K562 (cell line): ENCODE measurements at regions not wholly inside any gene's neighbourhood (a gene's known extent, or its start where the extent isn't known, plus 50 kb on each side); places are given as distances from the start of the nearest gene placed in this dataset.

Source experiments
- ARID2 ChIP-seq: fragments of 450-650 bp; IDR thresholded peaks from 2 replicates; pipeline ENCODE4 v1.6.1; 2017; ENCODE audit warnings: antibody characterized with exemption, mild to moderate bottlenecking
- ATF1 ChIP-seq, 2 experiments: fragments of 450-650 bp in 1 of 2; IDR thresholded peaks; 2 replicates each; pipeline ENCODE4 v1.6.1; 2016; ENCODE audit warnings: missing compliant biosample characterization in 1 of 2, missing genetic modification characterization in 1 of 2
- CBX3 ChIP-seq, 2 experiments: IDR thresholded peaks; 1 replicate in 1 of 2; 2 replicates in 1 of 2; pipeline ENCODE4 v1.6.1; 2012; ENCODE audit warnings: inconsistent platforms in 2 of 2, low read length in 2 of 2, borderline replicate concordance in 1 of 2, control low read depth in 1 of 2
- CC2D1A ChIP-seq: fragments of 450-650 bp; IDR thresholded peaks from 2 replicates; pipeline ENCODE4 v1.6.1; 2017; ENCODE audit warnings: mild to moderate bottlenecking
- CHAMP1 ChIP-seq: fragments of 450-650 bp; IDR thresholded peaks from 2 replicates; pipeline ENCODE4 v1.6.1; 2016; ENCODE audit warnings: mild to moderate bottlenecking
- CREM ChIP-seq: IDR thresholded peaks from 2 replicates; pipeline ENCODE4 v1.6.1; 2014; ENCODE audit warnings: antibody characterized with exemption, low read depth
- ESRRA ChIP-seq: fragments of 450-650 bp; IDR thresholded peaks from 2 replicates; pipeline ENCODE4 v1.6.1; 2014; ENCODE audit warnings: low read depth, mild to moderate bottlenecking, moderate library complexity, borderline replicate concordance
- LCOR ChIP-seq: sonication (generic); formaldehyde crosslinking; IDR thresholded peaks from 2 replicates; pipeline ENCODE4 v1.8.0; 2022; ENCODE audit warnings: mild to moderate bottlenecking, missing genetic modification reagents
- MAFK ChIP-seq: IDR thresholded peaks from 2 replicates; pipeline ENCODE4 v1.6.1; 2011; ENCODE audit warnings: low read length, improper control_type of control experiment
- MEIS2 ChIP-seq: fragments of 450-650 bp; IDR thresholded peaks from 2 replicates; pipeline ENCODE4 v1.6.1; 2014; ENCODE audit warnings: mild to moderate bottlenecking; ENCODE audit not compliant: partially characterized antibody
- MIER1 ChIP-seq: fragments of 450-650 bp; IDR thresholded peaks from 2 replicates; pipeline ENCODE4 v1.6.1; 2016; ENCODE audit warnings: antibody characterized with exemption, mild to moderate bottlenecking, low read depth
- NR4A1 ChIP-seq, 2 experiments: fragments of 250-450 bp in 1 of 2; fragments of 450-650 bp in 1 of 2; sonication (Bioruptor Pico) in 1 of 2; IDR thresholded peaks; 2 replicates each; pipeline versions ENCODE4 v1.4.0 to v1.6.1; 2016 to 2020; ENCODE audit warnings: mild to moderate bottlenecking in 2 of 2, missing compliant biosample characterization in 1 of 2, missing genetic modification characterization in 1 of 2, moderate library complexity in 1 of 2
- RFX1 ChIP-seq: fragments of 450-650 bp; IDR thresholded peaks from 2 replicates; pipeline ENCODE4 v1.6.1; 2016; ENCODE audit warnings: mild to moderate bottlenecking, moderate library complexity
- SMARCB1 ChIP-seq: IDR thresholded peaks from 2 replicates; pipeline ENCODE4 v1.6.1; 2011; ENCODE audit warnings: improper control_type of control experiment, low read depth; ENCODE audit not compliant: insufficient read length
- SMC3 ChIP-seq: conservative IDR thresholded peaks from 2 replicates; pipeline ENCODE4 v1.6.1; 2011; ENCODE audit warnings: low read depth, low read length, improper control_type of control experiment; ENCODE audit not compliant: insufficient read depth
- SPI1 ChIP-seq: IDR thresholded peaks from 2 replicates; pipeline ENCODE4 v1.6.1; 2011; ENCODE audit warnings: low read depth, low read length, control low read depth, borderline replicate concordance
- STAT5B ChIP-seq: fragments of 250-450 bp; sonication (Bioruptor Pico); IDR thresholded peaks from 2 replicates; pipeline ENCODE4 v1.8.0; 2021; ENCODE audit warnings: mild to moderate bottlenecking, inconsistent platforms
- TCF7 ChIP-seq: sonication (generic); IDR thresholded peaks from 2 replicates; pipeline ENCODE4 v1.6.1; 2016; ENCODE audit warnings: antibody characterized with exemption, borderline replicate concordance
- TFAM ChIP-seq: fragments of 250-450 bp; sonication (Bioruptor Pico); conservative IDR thresholded peaks from 2 replicates; pipeline ENCODE4 v1.5.0; 2021; ENCODE audit warnings: mild to moderate bottlenecking, moderate library complexity
- TGIF2 ChIP-seq: sonication (generic); formaldehyde crosslinking; IDR thresholded peaks from 2 replicates; pipeline ENCODE4 v1.8.1; 2022; ENCODE audit warnings: mild to moderate bottlenecking, missing genetic modification reagents, moderate library complexity
- TOE1 ChIP-seq, 2 experiments: fragments of 450-650 bp in 1 of 2; sonication (generic) in 1 of 2; formaldehyde crosslinking in 1 of 2; IDR thresholded peaks; 2 replicates each; pipeline versions ENCODE4 v1.7.1 to v1.8.0; 2016 to 2022; ENCODE audit warnings: borderline replicate concordance in 2 of 2, mild to moderate bottlenecking in 2 of 2, antibody characterized with exemption in 1 of 2, inconsistent platforms in 1 of 2, low read depth in 1 of 2, missing genetic modification reagents in 1 of 2, moderate library complexity in 1 of 2
- ZC3H8 ChIP-seq: fragments of 450-650 bp; IDR thresholded peaks from 2 replicates; pipeline ENCODE4 v1.6.1; 2017
- ZKSCAN8 ChIP-seq: fragments of 200-800 bp; sonication (Bioruptor generic); IDR thresholded peaks from 2 replicates; pipeline ENCODE4 v1.6.1; 2016; ENCODE audit warnings: missing genetic modification characterization, missing compliant biosample characterization

GRCh38 chr6:27687154-27688013, 214.5 kb upstream of the ZNF184 start (continued):
- peak; percentile 40 for TF ChIP-seq MEIS2
- TF ChIP-seq SMC3: peak; percentile 91
- TF ChIP-seq CBX3 (IDR thresholded peaks at IDR 0.05; ENCODE audit: borderline replicate concordance in 1 of 2, low read length in 2 of 2): peak in 1 of 2 experiments; percentile 31; a peak in 1 of 3 replicates
- TF ChIP-seq TCF7: no peak
- TF ChIP-seq LCOR (CRISPR knock-in tag): 0 out of 2 replicates have a peak, but pooled peaks have one; percentile 80
- TF ChIP-seq CHAMP1: peak; percentile 39; the same call in 1 of the 2 replicates
- 0 out of 2 replicates have a peak, but pooled peaks have one; percentile 29 for TF ChIP-seq NR4A1 (CRISPR knock-in tag; IDR thresholded peaks at IDR 0.05)
- TF ChIP-seq NR4A1 (tag; IDR thresholded peaks at IDR 0.05): no peak
- peak; percentile 62 for TF ChIP-seq CC2D1A
- TF ChIP-seq TFAM (CRISPR knock-in tag): no peak
- no peak for TF ChIP-seq ZKSCAN8 (CRISPR knock-in tag)
- no peak for TF ChIP-seq ATF1 (CRISPR knock-in tag; IDR thresholded peaks at IDR 0.05)
- no peak for TF ChIP-seq ATF1 (tag; IDR thresholded peaks at IDR 0.05)
- TF ChIP-seq SPI1: peak; percentile 54; the same call in 1 of the 2 replicates
- peak; percentile 9; the same call in 1 of the 2 replicates for TF ChIP-seq TGIF2
- TF ChIP-seq TOE1 (IDR thresholded peaks at IDR 0.05; ENCODE audit: borderline replicate concordance): no peak
- 0 out of 2 replicates have a peak, but pooled peaks have one; percentile 58 for TF ChIP-seq TOE1 (CRISPR knock-in tag; IDR thresholded peaks at IDR 0.05; ENCODE audit: borderline replicate concordance, low read depth)
- peak; percentile 54 for TF ChIP-seq SMARCB1
- TF ChIP-seq RFX1: no peak
- TF ChIP-seq MIER1: no peak
- TF ChIP-seq ZC3H8: no peak; the same call in 1 of the 2 replicates
- TF ChIP-seq ESRRA: peak; percentile 83
- TF ChIP-seq ARID2: no peak
- no peak for TF ChIP-seq STAT5B
- peak; percentile 63; the same call in 1 of the 2 replicates for TF ChIP-seq CREM
- TF ChIP-seq MAFK: no peak; the same call in 1 of the 2 replicates
